LHCN-M2 (cell line): ENCODE measurements at regions not wholly inside any gene's neighbourhood (a gene's known extent, or its start where the extent isn't known, plus 50 kb on each side); places are given as distances from the start of the nearest gene placed in this dataset.

Source experiments
- DNase-seq: peaks from one replicate; pipeline ENCODE4 v3.0.0-alpha.2; 2012; ENCODE audit warnings: low read depth

GRCh38 chr4:128488055-128488705, 200.6 kb upstream of the PGRMC2 start:
- no peak for DNase-seq

- DNase-seq, result no peak
These were observed 197.3 kb upstream of the PGRMC2 start for GRCh38 chr4:128484896-128485295.

- no peak for DNase-seq
These were observed 196.2 kb upstream of the PGRMC2 start for GRCh38 chr4:128483816-128484215.

- no peak for DNase-seq
These were observed 195.4 kb upstream of the PGRMC2 start for GRCh38 chr4:128483041-128483440.

GRCh38 chr4:128481752-128482480, 194.3 kb upstream of the PGRMC2 start:
- DNase-seq, result no peak

- no peak for DNase-seq
These were observed 193.3 kb upstream of the PGRMC2 start for GRCh38 chr4:128480945-128481344.

- no peak for DNase-seq
These were observed 189.9 kb upstream of the PGRMC2 start for GRCh38 chr4:128477540-128477939.

GRCh38 chr4:128475597-128475996, 188.0 kb upstream of the PGRMC2 start:
- no peak for DNase-seq

- DNase-seq, result peak; percentile 64
These were observed 184.0 kb upstream of the PGRMC2 start for GRCh38 chr4:128471576-128471975.

GRCh38 chr4:128470492-128471053, 183.0 kb upstream of the PGRMC2 start:
- DNase-seq, result no peak

- peak; percentile 97 for DNase-seq
These were observed 180.7 kb upstream of the PGRMC2 start for GRCh38 chr4:128468123-128468989.

GRCh38 chr4:128465523-128465922, 177.9 kb upstream of the PGRMC2 start:
- no peak for DNase-seq

- DNase-seq, result no peak
These were observed 175.4 kb upstream of the PGRMC2 start for GRCh38 chr4:128463006-128463405.

- DNase-seq, result no peak
These were observed 174.6 kb upstream of the PGRMC2 start for GRCh38 chr4:128462103-128462783.

GRCh38 chr4:128461291-128462102, 173.9 kb upstream of the PGRMC2 start:
- DNase-seq, result peak; percentile 75

- DNase-seq, result no peak
These were observed 171.9 kb upstream of the PGRMC2 start for GRCh38 chr4:128459547-128459946.

GRCh38 chr4:128458816-128459215, 171.2 kb upstream of the PGRMC2 start:
- DNase-seq, result no peak

GRCh38 chr4:128457726-128458125, 170.1 kb upstream of the PGRMC2 start:
- DNase-seq, result no peak

- DNase-seq, result no peak
These were observed 168.6 kb upstream of the PGRMC2 start for GRCh38 chr4:128456171-128456570.

- no peak for DNase-seq
These were observed 167.9 kb upstream of the PGRMC2 start for GRCh38 chr4:128455480-128455879.

GRCh38 chr4:128454881-128455280, 167.3 kb upstream of the PGRMC2 start:
- peak; percentile 54 for DNase-seq
